GM10248 (cell line): ENCODE measurements at regions not wholly inside any gene's neighbourhood (a gene's known extent, or its start where the extent isn't known, plus 50 kb on each side); places are given as distances from the start of the nearest gene placed in this dataset.
"Not testable (repeated sequence)": the region's sequence is repeated elsewhere in the genome, so short reads cannot be mapped to it uniquely, and the experiment has no call there.

Source experiments
- CTCF ChIA-PET: fragments of 300-600 bp; sonication (Branson Sonifier 250); formaldehyde crosslinking; extraction: SDS; loops from one replicate; lab custom pipeline; 2021; ENCODE audit warnings: antibody characterized with exemption; lab: Yijun Ruan, JAX
- POLR2A ChIA-PET: fragments of 350-650 bp; sonication (Branson Sonifier 250); formaldehyde crosslinking; extraction: SDS; loops from one replicate; lab custom pipeline; 2020; ENCODE audit warnings: antibody characterized with exemption; lab: Yijun Ruan, JAX
- DNase-seq: peaks from one replicate; pipeline ENCODE4 v3.0.0; 2012; ENCODE audit errors: extremely low spot score
- CTCF ChIP-seq: IDR thresholded peaks from 2 replicates; pipeline ENCODE4 v1.5.1; 2012; ENCODE audit warnings: mild to moderate bottlenecking, low read depth; ENCODE audit errors: extremely low read depth, missing control alignments, control extremely low read depth

DNA sequence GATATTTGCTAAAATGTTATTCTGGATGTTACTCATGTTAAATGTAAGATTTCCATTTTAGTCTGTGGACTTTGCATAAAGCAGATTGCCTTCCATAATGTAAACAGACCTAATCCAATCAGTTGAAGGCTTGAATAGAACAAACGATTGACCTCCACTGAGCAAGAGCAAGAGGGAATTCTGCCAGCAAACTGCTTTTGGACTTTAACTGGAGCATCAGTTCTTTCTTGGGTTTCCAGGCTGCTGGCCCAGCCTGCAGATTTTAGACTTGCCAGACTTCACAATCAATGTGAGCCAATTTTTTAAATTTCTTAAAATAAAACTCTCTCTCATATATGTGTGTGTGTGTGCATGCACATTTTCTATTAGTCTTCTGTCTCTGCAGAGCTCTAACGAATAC lies 1248.8 kb downstream of the ADGRL3 start:
- DNase-seq: no peak
- CTCF ChIA-PET: no interaction called here
- TF ChIP-seq CTCF: no peak
- POLR2A ChIA-PET: no interaction called here

DNA sequence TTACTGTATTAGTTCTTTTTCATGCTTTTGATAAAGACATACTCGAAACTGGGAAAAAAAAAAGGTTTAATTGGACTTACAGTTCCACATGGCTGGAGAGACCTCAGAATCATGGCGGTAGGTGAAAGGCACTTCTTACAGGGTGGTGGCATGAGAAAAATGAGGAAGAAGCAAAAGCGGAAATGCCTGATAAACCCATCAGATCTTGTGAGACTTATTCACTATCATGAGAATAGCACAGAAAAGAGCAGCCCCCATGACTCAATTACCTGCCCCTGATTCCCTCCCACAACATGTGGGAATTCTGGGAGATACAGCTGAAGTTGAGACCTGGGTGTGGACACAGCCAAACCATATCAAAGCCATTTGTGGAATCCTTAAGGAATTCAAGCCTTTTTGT lies 1238.9 kb downstream of the ADGRL3 start:
- no peak for TF ChIP-seq CTCF
- DNase-seq: no peak
- ChIA-PET CTCF (interaction anchor here (1.1 to 1.2 kb wide), 2 partner anchors 8 to 21 kb away, joined by 3 read pairs; no protein-coding TSS in a partner anchor), POLR2A (no interaction called here)

- no peak for DNase-seq
- no peak for TF ChIP-seq CTCF
- CTCF ChIA-PET: no interaction called here
- POLR2A ChIA-PET: no interaction called here
Measured at GRCh38 chr4:62434921-62435320, 1234.8 kb downstream of the ADGRL3 start.

GRCh38 chr4:62431513-62432231 lies 1231.5 kb downstream of the ADGRL3 start:
- DNase-seq, POLR2A ChIA-PET: not testable (repeated sequence)
- CTCF ChIA-PET: interaction anchor here (1.3 to 2.3 kb wide), 2 partner anchors 8 to 21 kb away, joined by 3 to 8 read pairs; no protein-coding TSS in a partner anchor

DNA sequence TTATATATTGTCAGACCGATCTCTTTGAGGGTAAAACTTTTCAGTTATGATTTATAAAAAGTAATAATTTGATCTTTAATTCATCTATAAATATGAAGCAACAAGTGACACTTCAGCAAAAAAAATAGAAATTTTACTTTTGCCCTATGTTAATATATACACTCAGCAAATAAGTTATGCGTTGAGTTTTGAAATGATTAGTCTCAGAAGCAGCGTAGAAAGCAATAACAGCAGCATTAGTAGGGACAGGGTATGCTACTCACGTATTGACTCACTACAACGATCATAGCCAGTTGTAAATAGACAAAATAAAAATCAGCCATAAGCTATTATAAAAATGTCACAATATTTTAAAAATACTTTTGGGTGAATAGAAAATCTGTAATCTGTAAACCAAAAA lies 1229.2 kb downstream of the ADGRL3 start:
- no peak for TF ChIP-seq CTCF
- CTCF ChIA-PET: no interaction called here
- no peak for DNase-seq
- POLR2A ChIA-PET: no interaction called here

GRCh38 chr4:62415256-62415655 lies 1215.1 kb downstream of the ADGRL3 start:
- POLR2A ChIA-PET: no interaction called here
- CTCF ChIA-PET: no interaction called here
- DNase-seq: no peak
- TF ChIP-seq CTCF: no peak

GRCh38 chr4:62414563-62414962 lies 1214.4 kb downstream of the ADGRL3 start:
- DNase-seq: no peak
- CTCF ChIA-PET: no interaction called here
- POLR2A ChIA-PET: no interaction called here
- no peak for TF ChIP-seq CTCF
